OCI-LY7 (cell line): ENCODE measurements at regions not wholly inside any gene's neighbourhood (a gene's known extent, or its start where the extent isn't known, plus 50 kb on each side); places are given as distances from the start of the nearest gene placed in this dataset.

Experiments
- BruUV-seq: library from RNA; stranded (reverse); fragments of 400-500 nt; replicated peaks from 2 replicates; lab custom pipeline; 2021; lab: Mats Ljungman, UMichigan
- CTCF ChIA-PET: fragments of 300-600 bp; sonication (Branson Sonifier 250); formaldehyde crosslinking; loops from one replicate; lab custom pipeline; 2022; ENCODE audit warnings: antibody characterized with exemption; ENCODE audit not compliant: unreplicated experiment; lab: Charles Lee
- POLR2A ChIA-PET: fragments of 300-600 bp; sonication (Branson Sonifier 250); formaldehyde crosslinking; loops from one replicate; lab custom pipeline; 2022; ENCODE audit warnings: antibody characterized with exemption; lab: Charles Lee
- DNase-seq: peaks from one replicate; pipeline ENCODE4 v3.0.0-alpha.2; 2015; ENCODE audit warnings: low spot score
- H2AFZ ChIP-seq: fragments of 200-600 bp; sonication (generic), shearing (Covaris generic); 2 replicates; pipeline ENCODE4 v1.6.1; 2014; ENCODE audit warnings: mild to moderate bottlenecking, antibody characterized with exemption, low read length, moderate library complexity
- H3K27ac ChIP-seq: fragments of 200-600 bp; sonication (generic); 2 replicates; pipeline ENCODE4 v1.5.1; 2014; ENCODE audit warnings: mixed run types, low read depth, mild to moderate bottlenecking, moderate library complexity, low read length, inconsistent platforms; ENCODE audit not compliant: poor library complexity, severe bottlenecking
- H3K36me3 ChIP-seq: fragments of 200-600 bp; sonication (generic); 2 replicates; pipeline ENCODE4 v1.6.1; 2014; ENCODE audit warnings: mild to moderate bottlenecking, antibody characterized with exemption, low read length, moderate library complexity, mixed read lengths; ENCODE audit not compliant: insufficient read depth
- H3K4me1 ChIP-seq: fragments of 200-600 bp; sonication (generic); 2 replicates; pipeline ENCODE4 v1.5.1; 2014; ENCODE audit warnings: mild to moderate bottlenecking, low read length; ENCODE audit not compliant: insufficient read depth, poor library complexity, severe bottlenecking
- H3K4me2 ChIP-seq: fragments of 200-600 bp; sonication (generic); 2 replicates; pipeline ENCODE4 v1.6.1; 2014; ENCODE audit warnings: mild to moderate bottlenecking, low read length
- H3K4me3 ChIP-seq: fragments of 200-600 bp; sonication (generic); 2 replicates; pipeline ENCODE4 v1.5.1; 2014; ENCODE audit warnings: mild to moderate bottlenecking, low read depth, low read length; ENCODE audit not compliant: poor library complexity, severe bottlenecking
- H3K79me2 ChIP-seq: fragments of 200-600 bp; sonication (generic); 2 replicates; pipeline ENCODE4 v1.6.1; 2016; ENCODE audit warnings: low read depth, mild to moderate bottlenecking, low read length, moderate library complexity, mixed read lengths; ENCODE audit not compliant: insufficient read depth
- H3K9me2 ChIP-seq: fragments of 200-600 bp; sonication (generic); 2 replicates; pipeline ENCODE4 v1.6.1; 2016; ENCODE audit warnings: mild to moderate bottlenecking, low read length, mixed read lengths; ENCODE audit not compliant: insufficient read depth
- H3K9me3 ChIP-seq: fragments of 200-600 bp; sonication (generic); 2 replicates; pipeline ENCODE4 v1.6.1; 2014; ENCODE audit warnings: mild to moderate bottlenecking, mixed run types, low read length, mixed read lengths
- H4K20me1 ChIP-seq: fragments of 200-600 bp; sonication (generic); 2 replicates; pipeline ENCODE4 v1.6.1; 2014; ENCODE audit warnings: mild to moderate bottlenecking, antibody characterized with exemption, low read length, moderate library complexity, mixed read lengths; ENCODE audit not compliant: insufficient read depth
- EZH2phosphoT487 ChIP-seq: fragments of 200-600 bp; sonication (generic); IDR thresholded peaks from 2 replicates; pipeline ENCODE4 v1.6.1; 2018; ENCODE audit warnings: low read depth, borderline replicate concordance, mild to moderate bottlenecking, mixed run types, antibody characterized with exemption, low read length, moderate library complexity, mixed read lengths
- intact Hi-C: fragments of 100-400 bp; cut with micrococcal nuclease; formaldehyde crosslinking; loops from one replicate; pipeline ENCODE4 v1.10.0; 2022; ENCODE audit not compliant: unreplicated experiment
- TF ChIP-seq, protein P1 (sequence below): fragments of 200-600 bp; sonication (generic); conservative IDR thresholded peaks from 2 replicates; pipeline ENCODE4 v1.5.1; 2014; ENCODE audit warnings: mild to moderate bottlenecking, antibody characterized with exemption, low read length, moderate library complexity, mixed read lengths

GRCh38 chr9:29826421-29826820, 2253.1 kb upstream of the C9orf72 start:
- no peak for DNase-seq
- intact Hi-C loops, result no loop called here
- Histone ChIP-seq H3K27ac (no peak overlapping the region), H3K36me3 (no peaks in the 10 kb centered on the region), H3K9me2 (no peaks in the 10 kb centered on the region), H3K4me3 (no peak overlapping the region), H3K79me2 (no peaks in the 10 kb centered on the region), H3K4me1 (no peaks in the 10 kb centered on the region), H4K20me1 (no peaks in the 10 kb centered on the region), H3K9me3 (no peaks in the 10 kb centered on the region), H2AFZ (no peak overlapping the region), H3K4me2 (no peak overlapping the region)
- TF ChIP-seq, protein P1, sequence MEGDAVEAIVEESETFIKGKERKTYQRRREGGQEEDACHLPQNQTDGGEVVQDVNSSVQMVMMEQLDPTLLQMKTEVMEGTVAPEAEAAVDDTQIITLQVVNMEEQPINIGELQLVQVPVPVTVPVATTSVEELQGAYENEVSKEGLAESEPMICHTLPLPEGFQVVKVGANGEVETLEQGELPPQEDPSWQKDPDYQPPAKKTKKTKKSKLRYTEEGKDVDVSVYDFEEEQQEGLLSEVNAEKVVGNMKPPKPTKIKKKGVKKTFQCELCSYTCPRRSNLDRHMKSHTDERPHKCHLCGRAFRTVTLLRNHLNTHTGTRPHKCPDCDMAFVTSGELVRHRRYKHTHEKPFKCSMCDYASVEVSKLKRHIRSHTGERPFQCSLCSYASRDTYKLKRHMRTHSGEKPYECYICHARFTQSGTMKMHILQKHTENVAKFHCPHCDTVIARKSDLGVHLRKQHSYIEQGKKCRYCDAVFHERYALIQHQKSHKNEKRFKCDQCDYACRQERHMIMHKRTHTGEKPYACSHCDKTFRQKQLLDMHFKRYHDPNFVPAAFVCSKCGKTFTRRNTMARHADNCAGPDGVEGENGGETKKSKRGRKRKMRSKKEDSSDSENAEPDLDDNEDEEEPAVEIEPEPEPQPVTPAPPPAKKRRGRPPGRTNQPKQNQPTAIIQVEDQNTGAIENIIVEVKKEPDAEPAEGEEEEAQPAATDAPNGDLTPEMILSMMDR, result no peak
- no peak for TF ChIP-seq EZH2phosphoT487
- ChIA-PET POLR2A (no interaction called here), CTCF (no interaction called here)
- no TSS peak for BruUV-seq

DNA sequence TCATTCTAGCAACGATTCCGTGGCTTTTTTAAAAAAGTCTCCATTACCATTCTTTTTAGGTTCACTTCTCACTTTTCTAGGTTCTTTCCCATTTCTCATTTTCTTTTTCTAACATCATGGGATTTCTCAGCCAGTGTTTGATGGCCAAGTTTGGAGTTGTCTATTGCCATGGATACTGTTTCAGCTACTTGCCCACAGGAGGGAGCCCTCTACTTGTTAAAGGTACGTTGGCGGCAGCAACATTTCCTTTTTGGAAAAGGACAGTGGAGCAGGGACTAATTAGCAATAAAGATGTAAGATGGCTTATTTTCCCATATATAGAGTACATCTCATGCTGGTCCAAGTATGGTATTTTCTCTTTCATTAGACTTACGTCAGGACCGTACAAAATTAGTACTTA, 2257.5 kb upstream of the C9orf72 start:
- ChIA-PET POLR2A (no interaction called here), CTCF (no interaction called here)
- Histone ChIP-seq H3K4me1 (no peaks in the 10 kb centered on the region), H4K20me1 (no peaks in the 10 kb centered on the region), H3K36me3 (no peaks in the 10 kb centered on the region), H3K27ac (no peak overlapping the region), H3K9me2 (no peaks in the 10 kb centered on the region), H2AFZ (no peak overlapping the region), H3K79me2 (no peaks in the 10 kb centered on the region), H3K4me2 (no peak overlapping the region), H3K9me3 (no peaks in the 10 kb centered on the region), H3K4me3 (no peak overlapping the region)
- intact Hi-C loops, result no loop called here
- TF ChIP-seq EZH2phosphoT487, result no peak
- TF ChIP-seq, protein P1, result peak; percentile 49
- BruUV-seq, result no TSS peak
- no peak for DNase-seq

GRCh38 chr9:29838491-29839020, 2265.3 kb upstream of the C9orf72 start:
- Histone ChIP-seq H3K4me2 (no peak overlapping the region), H4K20me1 (no peaks in the 10 kb centered on the region), H3K4me1 (no peaks in the 10 kb centered on the region), H3K79me2 (no peaks in the 10 kb centered on the region), H3K9me2 (no peaks in the 10 kb centered on the region), H3K9me3 (no peaks in the 10 kb centered on the region), H3K36me3 (no peaks in the 10 kb centered on the region), H3K27ac (no peak overlapping the region), H3K4me3 (no peak overlapping the region), H2AFZ (no peak overlapping the region)
- ChIA-PET POLR2A (no interaction called here), CTCF (no interaction called here)
- no peak for DNase-seq
- no peak for TF ChIP-seq EZH2phosphoT487
- TF ChIP-seq, protein P1, result no peak
- intact Hi-C loops, result no loop called here
- BruUV-seq, result no TSS peak
